HepG2 (cell line): ENCODE measurements at regions not wholly inside any gene's neighbourhood (a gene's known extent, or its start where the extent isn't known, plus 50 kb on each side); places are given as distances from the start of the nearest gene placed in this dataset.

Experiments used
- ATAC-seq: fragments of 200-7000 bp; cut with Tn5 transposase; 3 replicates; pipeline ENCODE4 v1.9.1; 2020; ENCODE audit warnings: mild to moderate bottlenecking, moderate library complexity
- BruUV-seq: library from RNA; stranded (reverse); fragments of 400-500 nt; replicated peaks from 2 replicates; lab custom pipeline; 2021; lab: Mats Ljungman, UMichigan
- CTCF ChIA-PET: fragments of 300-600 bp; formaldehyde crosslinking; extraction: SDS; loops from one replicate; lab custom pipeline; 2021; ENCODE audit warnings: low total read pairs, inconsistent platforms, low intra/inter-chr PET ratio; lab: Yijun Ruan, JAX
- POLR2A ChIA-PET: fragments of 350-600 bp; sonication (Branson Sonifier 250); formaldehyde crosslinking; loops from one replicate; lab custom pipeline; 2020; ENCODE audit warnings: antibody characterized with exemption, inconsistent platforms; lab: Yijun Ruan, JAX
- DNase-seq: peaks from one replicate; pipeline ENCODE4 v3.0.0-alpha.2; 2015; ENCODE audit warnings: low spot score
- FAIRE-seq: peaks from 3 replicates; lab custom pipeline; 2011; peaks lifted over from hg19 to GRCh38; lab: Jason Lieb, UNC
- H2AFZ ChIP-seq: one replicate; pipeline ENCODE4 v1.6.1; 2011; ENCODE audit warnings: low read length, inconsistent platforms
- H3K27ac ChIP-seq: fragments of 300-600 bp; 3 replicates; pipeline ENCODE4 v1.8.0; 2011; ENCODE audit warnings: mixed run types, mild to moderate bottlenecking, mixed read lengths, low read length, inconsistent platforms; ENCODE audit not compliant: insufficient read depth; ENCODE audit errors: extremely low read length
- H3K27me3 ChIP-seq, 2 experiments: fragments of 200-600 bp in 1 of 2; 2 replicates in 1 of 2; 3 replicates in 1 of 2; pipeline versions ENCODE4 v1.6.0 to v1.8.0; 2011; ENCODE audit warnings: low read length in 2 of 2, mild to moderate bottlenecking in 2 of 2, moderate library complexity in 2 of 2, inconsistent platforms in 1 of 2; ENCODE audit not compliant: insufficient read depth in 2 of 2, control insufficient read depth in 1 of 2
- H3K36me3 ChIP-seq, 2 experiments: fragments of 200-600 bp in 1 of 2; replicated peaks in 1 of 2; 2 replicates in 1 of 2; 3 replicates in 1 of 2; pipeline versions ENCODE4 v1.5.1 to v1.8.0; 2011; ENCODE audit warnings: low read length in 2 of 2, inconsistent platforms in 1 of 2; ENCODE audit not compliant: insufficient read depth in 2 of 2, control insufficient read depth in 1 of 2
- H3K4me1 ChIP-seq: 2 replicates; pipeline ENCODE4 v1.5.1; 2012; ENCODE audit warnings: low read length, inconsistent platforms; ENCODE audit not compliant: insufficient read depth
- H3K4me2 ChIP-seq: 2 replicates; pipeline ENCODE4 v1.6.0; 2011; ENCODE audit warnings: low read depth, low read length, inconsistent platforms
- H3K4me3 ChIP-seq, 3 experiments: fragments of 200-600 bp in 1 of 3; sonication (generic), shearing (Covaris generic) in 1 of 3; replicated peaks in 1 of 3; 2 replicates each; pipeline ENCODE4 v1.5.1; 2011 to 2016; ENCODE audit warnings: low read length in 3 of 3, inconsistent platforms in 2 of 3, low read depth in 2 of 3, mild to moderate bottlenecking in 2 of 3, control low read depth in 1 of 3, mixed read lengths in 1 of 3; ENCODE audit not compliant: insufficient read depth in 1 of 3
- H3K79me2 ChIP-seq: one replicate; pipeline ENCODE4 v1.6.1; 2011; ENCODE audit warnings: low read length, inconsistent platforms; ENCODE audit not compliant: insufficient read depth
- H3K9ac ChIP-seq: 2 replicates; pipeline ENCODE4 v1.6.0; 2011; ENCODE audit warnings: mild to moderate bottlenecking, low read depth, low read length, inconsistent platforms; ENCODE audit not compliant: insufficient read depth
- H3K9me3 ChIP-seq: 2 replicates; pipeline ENCODE4 v1.5.1; 2012; ENCODE audit warnings: mild to moderate bottlenecking, low read length
- H4K20me1 ChIP-seq: 2 replicates; pipeline ENCODE4 v1.6.0; 2011; ENCODE audit warnings: inconsistent platforms, mild to moderate bottlenecking, low read length, moderate library complexity; ENCODE audit not compliant: insufficient read depth
- GFI1 ChIP-seq: sonication (generic); formaldehyde crosslinking; IDR thresholded peaks from 2 replicates; pipeline ENCODE4 v1.5.0; 2020; ENCODE audit warnings: missing genetic modification reagents, mild to moderate bottlenecking, borderline replicate concordance
- RXRA ChIP-seq: sonication (generic); formaldehyde crosslinking; IDR thresholded peaks from 2 replicates; pipeline ENCODE4 v1.5.1; 2020; ENCODE audit warnings: missing genetic modification reagents
- SNAPC4 ChIP-seq: sonication (generic); formaldehyde crosslinking; IDR thresholded peaks from 2 replicates; pipeline ENCODE4 v1.4.0; 2020; ENCODE audit warnings: mild to moderate bottlenecking, missing genetic modification reagents
- TRIM22 ChIP-seq: fragments of 450-650 bp; IDR thresholded peaks from 2 replicates; pipeline ENCODE4 v1.6.1; 2017
- ZNF75D ChIP-seq: sonication (generic); formaldehyde crosslinking; IDR thresholded peaks from 2 replicates; pipeline ENCODE4 v1.8.1; 2023; ENCODE audit warnings: missing genetic modification reagents, mild to moderate bottlenecking, borderline replicate concordance
- WGBS: methylation state at CpG from one replicate; pipeline ENCODE4 v1.1.6; 2017; ENCODE audit warnings: low lambda C conversion rate; 5-methylcytosine and 5-hydroxymethylcytosine counted together
- in situ Hi-C: cut with HindIII; loops from 2 replicates; pipeline ENCODE4 v1.10.0; 2017; ENCODE audit warnings: low pct_unique_long_range_greater_than_20kb; ENCODE audit not compliant: extremely low pct_ligation_motif_present
- intact Hi-C: fragments of 100-400 bp; cut with micrococcal nuclease; formaldehyde crosslinking; loops from one replicate; pipeline ENCODE4 v1.10.0; 2022; ENCODE audit not compliant: unreplicated experiment
- TF ChIP-seq, protein P1 (sequence below), 2 experiments: sonication (generic) in 1 of 2; formaldehyde crosslinking in 1 of 2; IDR thresholded peaks; 2 replicates each; pipeline versions ENCODE4 v1.4.0 to v1.6.1; 2018 to 2020; ENCODE audit warnings: missing genetic modification reagents in 2 of 2, borderline replicate concordance in 1 of 2, low read depth in 1 of 2, mild to moderate bottlenecking in 1 of 2, missing biosample characterization in 1 of 2
- TF ChIP-seq, protein P2 (sequence below): sonication (generic); formaldehyde crosslinking; IDR thresholded peaks from 2 replicates; pipeline ENCODE4 v1.4.0; 2020; ENCODE audit warnings: missing genetic modification reagents

GRCh38 chr9:1938135-1938534, 77.0 kb upstream of the SMARCA2 start:
- Histone ChIP-seq H3K27ac (no peak overlapping the region), H3K4me3 (no peak overlapping the region), H3K4me2 (no peak overlapping the region), H4K20me1 (no peaks in the 10 kb centered on the region), H3K79me2 (no peaks in the 10 kb centered on the region), H2AFZ (no peak overlapping the region), H3K9me3 (no peaks in the 10 kb centered on the region), H3K27me3 (no peaks in the 10 kb centered on the region), H3K9ac (no peak overlapping the region), H3K36me3 (no peaks in the 10 kb centered on the region), H3K4me1 (no peaks in the 10 kb centered on the region)
- intact Hi-C loops, result no loop called here
- 3% methylated on average over 1 of the region's 1 CpG for WGBS
- FAIRE-seq, result no peak
- in situ Hi-C loops, result no loop called here
- POLR2A ChIA-PET, result no interaction called here
- ATAC-seq, result no peak
- CTCF ChIA-PET, result no interaction called here
- no TSS peak for BruUV-seq
- no peak for TF ChIP-seq SNAPC4 (CRISPR knock-in tag)
- TF ChIP-seq TRIM22, result no peak
- TF ChIP-seq ZNF75D, result no peak
- TF ChIP-seq RXRA (CRISPR knock-in tag), result no peak
- TF ChIP-seq GFI1, result no peak
- TF ChIP-seq, protein P1, sequence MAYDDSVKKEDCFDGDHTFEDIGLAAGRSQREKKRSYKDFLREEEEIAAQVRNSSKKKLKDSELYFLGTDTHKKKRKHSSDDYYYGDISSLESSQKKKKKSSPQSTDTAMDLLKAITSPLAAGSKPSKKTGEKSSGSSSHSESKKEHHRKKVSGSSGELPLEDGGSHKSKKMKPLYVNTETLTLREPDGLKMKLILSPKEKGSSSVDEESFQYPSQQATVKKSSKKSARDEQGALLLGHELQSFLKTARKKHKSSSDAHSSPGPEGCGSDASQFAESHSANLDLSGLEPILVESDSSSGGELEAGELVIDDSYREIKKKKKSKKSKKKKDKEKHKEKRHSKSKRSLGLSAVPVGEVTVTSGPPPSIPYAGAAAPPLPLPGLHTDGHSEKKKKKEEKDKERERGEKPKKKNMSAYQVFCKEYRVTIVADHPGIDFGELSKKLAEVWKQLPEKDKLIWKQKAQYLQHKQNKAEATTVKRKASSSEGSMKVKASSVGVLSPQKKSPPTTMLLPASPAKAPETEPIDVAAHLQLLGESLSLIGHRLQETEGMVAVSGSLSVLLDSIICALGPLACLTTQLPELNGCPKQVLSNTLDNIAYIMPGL (CRISPR knock-in tag; IDR thresholded peaks at IDR 0.05; ENCODE audit: borderline replicate concordance in 1 of 2, low read depth in 1 of 2), result no peak
- TF ChIP-seq, protein P2, sequence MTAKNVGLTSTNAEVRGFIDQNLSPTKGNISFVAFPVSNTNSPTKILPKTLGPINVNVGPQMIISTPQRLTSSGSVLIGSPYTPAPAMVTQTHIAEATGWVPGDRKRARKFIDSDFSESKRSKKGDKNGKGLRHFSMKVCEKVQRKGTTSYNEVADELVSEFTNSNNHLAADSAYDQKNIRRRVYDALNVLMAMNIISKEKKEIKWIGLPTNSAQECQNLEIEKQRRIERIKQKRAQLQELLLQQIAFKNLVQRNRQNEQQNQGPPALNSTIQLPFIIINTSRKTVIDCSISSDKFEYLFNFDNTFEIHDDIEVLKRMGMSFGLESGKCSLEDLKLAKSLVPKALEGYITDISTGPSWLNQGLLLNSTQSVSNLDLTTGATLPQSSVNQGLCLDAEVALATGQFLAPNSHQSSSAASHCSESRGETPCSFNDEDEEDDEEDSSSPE (CRISPR knock-in tag), result no peak
- TF ChIP-seq, all 625 proteins: peak for 0
- no peak for DNase-seq
